HG03196 (cell line): ENCODE measurements at regions not wholly inside any gene's neighbourhood (a gene's known extent, or its start where the extent isn't known, plus 50 kb on each side); places are given as distances from the start of the nearest gene placed in this dataset.
A peak's percentile ranks its signal among the peaks of the same experiment; 100 is the strongest.

Source experiments
- ATAC-seq: cut with Tn5 transposase; IDR thresholded peaks from one replicate; pipeline ENCODE4 v1.9.1; 2021; ENCODE audit not compliant: unreplicated experiment

DNA sequence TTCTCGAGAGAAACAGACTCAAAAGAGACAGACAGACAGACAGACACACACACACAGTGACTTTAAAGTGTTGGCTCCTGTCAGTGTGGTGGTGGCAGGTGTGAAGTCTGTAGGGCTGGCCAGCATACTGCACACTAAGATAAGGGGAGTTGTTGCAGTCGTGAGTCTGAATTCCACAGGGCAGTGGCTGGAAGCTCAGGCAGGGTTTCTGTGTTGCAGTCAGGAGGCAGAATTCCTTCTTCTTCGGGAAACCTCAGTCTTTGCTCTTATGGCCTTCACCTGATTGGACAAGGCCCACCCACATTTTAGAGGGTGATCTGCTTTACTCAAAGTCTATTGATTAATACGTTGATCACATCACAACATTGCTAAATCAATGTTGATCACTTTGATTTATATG, 478.4 kb upstream of the HS6ST1 start:
- no peak for ATAC-seq

DNA sequence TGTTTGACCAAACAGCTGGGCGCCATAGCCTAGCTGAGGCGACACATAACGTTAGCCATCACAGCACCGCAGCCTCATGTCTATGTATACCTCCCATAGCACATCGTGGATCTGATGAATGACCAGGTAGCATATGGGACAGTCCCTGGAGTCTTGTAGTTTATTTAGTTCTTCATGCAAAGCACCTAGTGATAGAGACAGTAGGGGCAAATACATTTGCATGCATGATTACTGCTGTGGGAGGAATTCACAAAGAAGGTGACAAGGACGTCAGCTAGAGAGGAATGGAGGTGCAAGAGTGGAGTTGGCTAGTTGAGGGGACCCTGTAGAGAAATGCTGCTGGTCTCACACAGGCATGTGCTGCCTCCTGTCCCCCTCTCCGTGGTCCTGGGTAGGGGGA, 478.9 kb upstream of the HS6ST1 start:
- no peak for ATAC-seq

DNA sequence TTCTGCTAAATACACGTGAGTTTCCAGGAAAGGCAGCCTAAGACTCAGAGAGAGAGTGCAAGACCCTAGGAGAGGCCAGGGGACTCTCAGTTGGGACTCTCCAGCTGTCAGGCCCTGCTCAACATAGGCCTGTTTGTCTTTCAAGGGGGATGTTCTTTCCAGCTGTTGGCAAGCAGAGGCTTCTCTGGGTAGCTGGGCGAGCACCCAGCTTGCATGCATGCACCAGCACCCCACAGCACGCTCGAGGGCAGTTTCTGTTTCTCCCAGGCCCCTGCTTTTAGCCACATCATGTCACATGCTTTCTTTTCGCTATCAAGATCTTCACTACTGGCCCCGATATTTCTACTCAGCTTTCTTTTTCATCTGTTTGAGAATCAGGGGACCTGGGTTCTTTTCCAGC, 479.3 kb upstream of the HS6ST1 start:
- peak; percentile 39 for ATAC-seq

DNA sequence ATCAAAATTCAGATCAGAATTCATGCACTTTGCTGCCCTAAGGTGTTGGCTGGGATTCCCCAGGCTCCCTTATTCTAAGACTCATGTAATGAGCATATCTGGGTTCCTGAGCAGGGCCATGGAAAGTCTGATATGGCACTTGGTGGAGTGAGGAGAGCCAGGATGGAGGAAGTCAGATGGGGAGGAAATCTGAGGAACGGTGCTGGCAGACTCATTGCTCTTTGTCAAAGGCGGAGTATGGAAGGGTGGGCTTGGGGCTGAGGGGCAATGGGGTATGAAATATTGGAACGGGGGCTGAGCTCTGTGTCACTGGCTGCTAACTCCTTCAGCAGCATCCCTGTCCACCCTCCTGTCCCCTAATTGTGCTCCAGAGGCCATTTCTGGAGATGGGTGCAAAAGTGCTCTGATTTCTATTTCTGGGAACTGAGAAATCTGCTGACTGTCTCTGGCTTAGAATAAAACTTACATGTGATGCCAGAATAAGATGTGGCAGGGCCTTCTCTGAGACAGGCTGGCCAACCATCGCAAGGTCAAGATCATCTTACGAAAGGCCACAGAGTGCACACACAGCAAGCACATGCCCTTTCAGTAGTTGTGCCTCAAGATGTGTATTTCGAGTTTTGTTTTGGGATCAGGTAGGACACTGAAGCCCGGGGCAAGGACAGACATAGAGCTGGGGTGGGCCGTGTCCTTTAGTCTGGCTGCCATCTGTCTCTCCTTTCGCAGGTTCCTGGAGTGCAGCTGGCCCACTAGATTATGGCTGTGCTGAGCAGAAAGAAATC, 480.0 kb upstream of the HS6ST1 start:
- ATAC-seq: no peak

DNA sequence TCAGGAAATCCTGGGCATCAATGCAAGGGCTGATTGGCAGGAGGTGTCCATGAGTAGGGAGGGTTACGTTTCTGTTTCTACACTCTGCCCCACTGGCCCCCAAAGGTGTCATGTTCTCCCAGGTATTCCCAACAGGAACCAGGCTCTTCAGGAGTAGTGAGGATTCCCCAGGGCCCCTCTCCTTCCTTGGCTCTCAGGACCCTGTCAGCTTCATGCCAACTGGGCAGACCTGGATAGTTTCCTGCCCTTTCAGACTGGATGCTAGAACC, 480.6 kb upstream of the HS6ST1 start:
- no peak for ATAC-seq

DNA sequence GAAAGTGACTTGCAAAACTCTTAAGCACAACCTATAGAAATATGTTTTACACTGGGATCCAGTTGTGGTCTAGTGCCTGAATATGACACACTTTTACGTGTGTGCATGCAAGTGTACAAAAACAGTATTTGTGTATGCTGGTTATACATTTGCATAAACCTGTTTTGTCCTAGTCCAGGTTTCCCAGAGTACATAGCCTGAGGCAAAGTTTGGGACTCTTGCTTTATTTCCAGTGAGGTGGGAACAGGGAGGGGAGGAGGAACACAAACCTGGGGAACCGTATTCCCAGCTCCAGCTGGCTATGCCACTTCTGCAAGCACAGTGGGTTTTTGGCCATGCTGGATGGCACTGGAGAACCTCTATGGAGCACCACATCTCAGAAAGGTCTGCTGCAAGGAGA, 481.1 kb upstream of the HS6ST1 start:
- ATAC-seq: no peak

DNA sequence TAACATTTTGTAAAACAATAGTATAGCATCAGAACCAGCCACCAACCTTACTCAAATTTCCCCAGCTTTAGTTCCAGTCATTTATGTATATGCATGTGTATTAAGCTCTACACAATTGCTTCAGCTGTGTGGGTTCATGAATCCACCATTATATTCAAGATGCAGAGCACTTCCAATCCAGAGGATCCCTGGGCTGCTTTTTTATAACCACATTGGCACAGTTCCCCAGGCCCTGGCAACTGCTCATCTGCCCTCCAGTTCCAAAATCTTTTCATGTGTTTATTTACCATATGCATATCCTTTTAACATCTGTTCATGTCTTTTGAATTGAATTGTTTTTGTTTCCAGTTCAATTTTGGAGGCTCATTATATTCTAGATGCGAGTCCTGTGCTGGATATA, 482.9 kb upstream of the HS6ST1 start:
- no peak for ATAC-seq

DNA sequence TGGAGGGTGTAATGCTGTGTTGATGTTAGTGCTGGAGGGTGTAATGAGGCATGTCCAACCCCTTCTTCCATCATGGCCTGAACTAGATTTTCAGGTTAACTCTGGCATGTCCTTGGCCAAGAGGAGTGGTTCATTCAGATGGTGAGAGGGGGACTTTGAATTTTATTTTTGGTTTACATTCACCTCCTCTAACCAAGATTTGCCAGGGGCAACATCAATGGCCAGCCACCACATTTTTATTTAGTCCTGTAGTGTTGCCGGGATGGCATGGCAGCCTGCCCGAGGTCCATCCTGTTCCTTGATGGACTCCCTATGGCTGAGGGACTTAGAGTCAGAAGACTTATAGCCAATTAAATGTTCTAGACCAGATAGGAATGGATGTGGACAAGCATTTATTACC, 484.6 kb upstream of the HS6ST1 start:
- no peak for ATAC-seq

DNA sequence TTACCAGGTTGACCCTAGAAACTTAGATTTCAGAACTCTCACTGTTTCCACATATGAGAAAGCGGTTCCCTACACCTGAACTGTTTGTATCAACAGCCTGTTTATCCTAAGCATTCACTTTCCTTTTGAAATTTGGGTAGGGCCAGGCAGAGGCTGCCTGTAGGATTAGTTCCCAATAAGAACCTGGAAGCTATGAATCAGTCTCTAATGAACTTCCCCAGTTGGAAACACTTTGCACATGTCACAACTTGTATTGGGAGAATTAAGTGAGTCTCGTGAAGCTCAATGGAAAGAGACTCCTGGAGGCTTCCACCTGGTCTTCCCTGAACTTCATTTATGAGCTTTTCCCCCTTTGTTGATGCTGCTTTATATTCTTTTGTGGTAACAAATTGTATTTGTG, 486.6 kb upstream of the HS6ST1 start:
- ATAC-seq: no peak

DNA sequence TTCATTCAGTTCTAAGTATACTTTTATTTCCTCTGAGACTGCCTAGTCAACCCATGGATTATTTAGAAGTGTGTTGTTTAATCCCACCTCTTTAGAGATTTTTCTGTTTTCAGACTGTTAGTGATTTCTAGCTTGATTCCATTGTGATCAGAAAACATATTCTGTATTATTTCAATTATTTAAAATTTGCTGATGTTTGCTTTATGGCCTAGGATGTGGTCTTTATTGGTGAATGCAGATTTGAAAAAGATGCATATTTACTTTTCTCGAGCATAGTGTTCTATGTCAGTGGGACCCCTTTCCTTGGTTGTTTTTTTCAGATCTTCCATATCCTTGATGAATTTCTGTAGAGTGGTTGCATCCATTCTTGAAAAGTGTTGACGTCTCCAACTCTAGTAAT, 487.2 kb upstream of the HS6ST1 start:
- ATAC-seq: no peak

DNA sequence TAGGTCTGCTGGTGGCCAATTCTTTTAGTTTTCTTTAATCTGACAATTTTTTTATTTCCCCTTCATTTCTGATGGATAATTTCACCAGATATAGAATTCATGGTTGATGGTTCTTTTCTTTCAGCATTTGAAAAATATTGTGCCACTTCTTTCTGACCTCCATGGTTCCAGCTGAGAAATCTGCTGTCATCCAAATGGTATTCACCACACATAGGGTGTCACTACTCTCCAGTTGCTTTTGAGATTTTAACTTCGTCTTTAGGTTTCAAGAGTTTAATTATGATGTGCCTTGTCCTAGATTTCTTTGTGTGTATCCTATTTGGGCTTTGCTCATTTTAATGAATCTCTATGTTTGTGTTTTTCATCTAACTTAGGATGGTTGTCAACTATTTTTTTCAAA, 488.6 kb upstream of the HS6ST1 start:
- no peak for ATAC-seq

DNA sequence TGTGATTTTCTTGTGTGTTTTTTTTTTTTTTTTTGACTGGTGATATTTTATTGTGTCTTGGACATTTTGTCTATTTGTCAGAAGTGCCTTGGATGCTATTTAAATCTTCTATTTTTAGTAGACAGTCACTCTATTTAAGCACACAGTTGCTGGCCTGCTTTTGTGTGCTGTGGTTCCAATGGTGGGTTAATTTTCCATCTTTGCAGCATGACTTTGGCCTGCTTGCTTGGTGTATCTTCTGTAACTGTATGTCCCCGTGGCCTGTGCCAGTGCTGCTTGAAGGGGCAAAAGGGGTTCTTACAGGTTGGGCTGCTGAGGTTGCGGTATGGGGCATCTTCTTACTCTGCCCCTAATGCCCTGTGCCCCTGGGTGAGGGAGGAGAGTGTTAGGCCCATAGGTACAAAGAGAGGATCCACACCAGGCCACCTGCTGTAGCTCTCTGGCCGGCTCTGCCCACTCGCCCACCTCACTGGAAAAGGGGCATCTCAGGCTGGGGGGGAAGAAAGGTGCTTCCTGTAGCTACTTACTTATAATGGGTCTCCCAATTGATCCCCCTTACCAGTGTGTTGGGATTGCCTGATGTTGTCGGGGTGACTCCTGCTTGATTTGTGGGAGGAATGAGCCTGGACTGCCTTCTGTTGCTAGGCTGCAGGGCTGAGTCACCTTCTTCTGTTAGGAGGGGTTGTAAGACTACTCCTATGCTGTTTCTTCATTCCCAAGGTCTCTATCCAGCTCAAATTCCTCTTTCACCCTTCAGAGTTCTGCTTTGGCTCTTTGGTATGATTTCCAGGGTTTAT, 490.0 kb upstream of the HS6ST1 start:
- ATAC-seq: no peak

DNA sequence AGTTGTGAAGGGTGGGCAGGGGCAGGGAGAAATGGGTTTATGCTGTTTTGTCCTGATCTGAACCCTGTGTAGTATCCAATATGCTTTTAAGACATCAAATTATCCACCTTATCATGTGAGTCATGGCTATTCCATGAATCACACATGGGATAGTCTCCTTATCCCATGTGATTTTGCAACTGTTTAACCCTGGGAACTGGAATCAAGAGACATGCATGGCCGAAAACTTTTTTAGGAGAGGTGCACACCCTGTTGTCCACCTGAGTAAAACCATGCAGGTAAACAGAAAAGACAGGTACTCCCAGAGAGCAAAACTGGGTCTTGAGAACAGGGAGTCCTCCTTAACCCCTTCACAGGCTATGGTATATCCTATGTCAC, 490.6 kb upstream of the HS6ST1 start:
- ATAC-seq: no peak

DNA sequence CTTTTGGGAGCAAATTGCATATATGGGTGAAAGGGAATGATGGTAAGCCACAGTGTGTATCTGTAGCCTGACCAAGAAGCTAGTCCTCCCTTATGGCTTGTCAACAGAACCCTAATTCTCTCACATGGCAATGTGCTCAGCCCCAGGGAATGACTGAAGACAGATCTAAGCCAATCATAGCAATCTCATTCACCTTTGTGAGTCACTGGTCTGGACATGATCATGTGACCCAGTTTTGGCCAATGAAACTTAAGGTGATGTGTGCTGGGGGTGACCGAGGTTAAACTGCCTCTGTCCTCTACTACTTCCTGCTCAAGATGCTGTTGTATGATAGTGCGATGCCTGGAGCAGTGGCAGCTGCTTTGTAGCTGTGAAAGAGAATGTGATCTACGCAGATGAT, 491.2 kb upstream of the HS6ST1 start:
- ATAC-seq: no peak

DNA sequence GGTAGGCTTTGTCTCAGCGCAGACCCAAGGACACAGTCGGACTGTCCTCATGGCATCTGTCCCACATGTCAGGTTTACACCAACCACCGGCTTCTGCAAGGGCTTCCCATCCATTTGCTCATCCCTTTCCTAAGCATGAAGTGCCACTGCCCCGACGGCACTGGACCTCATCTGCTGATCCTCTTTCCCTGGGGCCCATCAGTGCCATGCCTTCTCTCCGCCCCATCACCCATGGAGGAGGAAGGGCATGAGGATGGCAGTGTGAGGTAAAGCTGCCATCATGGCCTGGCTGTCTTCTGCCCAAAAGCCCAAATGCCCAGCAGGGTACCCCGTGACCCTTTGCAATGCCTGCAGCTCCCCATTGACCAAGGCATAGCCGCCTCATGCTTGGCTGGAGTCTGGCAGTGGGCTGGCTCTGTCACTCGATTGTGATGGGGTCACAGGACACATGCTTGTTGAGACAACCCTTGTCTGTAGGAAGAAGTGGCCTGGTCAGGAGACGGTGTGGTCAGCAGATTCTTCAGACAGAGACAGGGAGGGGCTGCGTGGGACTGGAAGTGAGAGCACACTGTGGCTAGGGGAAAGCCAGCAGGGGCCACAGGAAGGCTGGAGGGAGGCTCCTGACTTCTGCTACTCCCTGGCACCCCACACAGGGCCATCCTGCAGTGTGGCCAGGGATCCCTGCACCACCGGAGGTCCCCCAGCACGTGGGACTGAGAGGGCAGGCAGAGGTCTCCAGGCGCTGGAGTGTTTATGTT, 493.7 kb upstream of the HS6ST1 start:
- ATAC-seq: no peak

DNA sequence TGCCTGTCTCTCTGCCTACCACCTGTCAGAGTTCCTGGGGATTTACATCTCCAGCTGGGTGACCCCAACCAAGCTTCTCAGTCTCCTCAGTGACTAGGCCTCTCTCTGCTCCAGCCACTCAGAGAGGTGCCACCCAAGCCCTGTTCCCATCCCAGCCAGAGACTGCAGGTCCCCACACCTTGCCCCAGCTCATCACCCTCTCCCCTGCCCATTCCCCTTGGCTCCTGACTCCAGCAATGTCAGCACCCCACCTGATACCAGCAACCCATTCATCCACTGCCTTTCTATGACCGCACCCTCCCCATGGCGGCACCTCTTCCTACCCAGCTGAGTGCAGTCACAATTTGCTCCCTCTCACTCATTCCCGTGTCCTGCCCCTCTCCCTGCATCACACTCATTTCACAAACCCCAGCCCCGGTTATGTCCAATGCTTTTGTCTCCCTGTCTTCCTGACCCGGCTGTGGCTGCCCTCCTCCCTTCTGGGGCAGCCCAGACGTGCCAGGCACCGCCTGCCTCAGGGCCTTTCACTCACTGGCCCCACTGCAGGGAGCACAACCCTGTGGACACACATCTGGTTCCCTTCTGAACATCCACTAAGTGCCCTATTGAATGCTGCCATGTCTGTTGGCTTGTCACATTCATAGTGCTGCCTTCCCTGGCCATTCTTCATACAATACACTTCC, 494.8 kb upstream of the HS6ST1 start:
- ATAC-seq: no peak

DNA sequence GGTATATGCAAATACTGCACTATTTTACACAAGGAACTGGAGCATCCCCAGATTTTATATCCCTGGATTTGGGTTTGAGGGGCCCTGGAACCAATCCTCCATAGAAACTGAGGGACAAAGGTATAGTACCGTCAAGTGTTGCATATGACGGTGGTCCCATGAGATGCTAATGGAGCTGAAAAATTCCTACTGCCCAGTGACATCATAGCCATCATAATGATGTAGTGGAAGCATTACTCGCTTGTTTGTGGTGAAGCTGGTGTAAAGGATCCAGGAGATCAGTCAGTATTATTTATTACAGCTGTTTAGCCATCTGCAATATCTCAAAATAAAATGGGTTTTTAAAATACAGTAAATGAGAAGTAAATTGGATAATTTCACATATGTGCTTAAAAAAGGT, 496.6 kb upstream of the HS6ST1 start:
- no peak for ATAC-seq

DNA sequence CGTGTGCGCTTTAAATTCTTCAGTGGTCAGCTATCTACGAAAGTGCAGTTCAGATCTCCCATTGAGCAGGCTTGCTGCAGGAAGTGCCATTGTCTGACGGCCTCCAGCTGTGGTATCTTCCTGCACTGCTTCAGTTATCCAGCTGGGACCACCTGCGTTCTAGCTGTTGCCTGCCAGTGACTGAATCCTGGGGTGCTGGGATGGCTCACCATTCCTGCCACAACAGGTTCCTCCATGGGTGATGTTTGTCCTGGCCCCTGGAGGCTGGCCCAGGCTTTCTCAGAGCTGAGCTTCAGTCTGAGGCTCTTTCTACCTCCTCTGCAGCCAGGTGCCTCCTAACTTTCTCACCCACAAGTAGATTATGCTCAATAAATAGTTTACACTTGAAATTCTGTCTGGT, 498.5 kb upstream of the HS6ST1 start:
- ATAC-seq: no peak

DNA sequence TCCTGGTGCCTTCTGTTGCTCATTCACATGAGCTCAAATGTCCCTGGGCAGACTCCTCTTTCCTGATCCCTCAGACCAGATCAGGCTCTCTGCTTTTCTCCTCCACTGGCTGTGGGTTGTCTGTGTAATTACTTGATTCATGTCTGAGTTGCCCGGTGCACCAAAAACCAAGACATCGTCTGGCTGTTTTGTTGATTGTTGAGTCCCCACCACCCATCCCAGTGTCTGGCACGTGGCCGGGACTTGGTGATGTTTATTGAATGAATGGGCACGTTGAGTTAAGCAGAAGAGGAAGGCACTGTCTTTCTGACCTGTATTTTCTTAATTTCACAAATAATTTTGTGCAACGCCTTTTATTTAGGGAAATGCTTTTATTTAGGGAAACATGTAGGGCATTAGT, 499.1 kb upstream of the HS6ST1 start:
- no peak for ATAC-seq

DNA sequence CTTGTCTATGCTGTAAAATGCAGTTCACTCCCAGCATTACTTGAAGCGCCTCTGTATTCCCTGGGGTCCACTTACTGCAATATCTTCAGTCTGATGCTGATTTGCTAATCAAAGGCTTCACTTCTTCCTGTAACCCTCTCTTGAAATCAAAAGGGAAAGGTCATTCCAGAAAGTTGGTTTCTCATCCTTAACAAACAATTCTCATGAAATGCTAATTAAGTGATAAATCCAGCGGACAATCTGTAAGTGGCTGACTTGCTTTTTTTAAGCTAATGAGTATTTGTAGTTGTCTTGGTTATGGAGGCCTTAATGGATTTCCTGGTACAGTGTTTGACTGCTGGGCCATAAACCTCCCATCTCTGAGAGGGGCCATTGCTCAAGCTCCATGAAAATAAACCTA, 499.6 kb upstream of the HS6ST1 start:
- ATAC-seq: no peak

DNA sequence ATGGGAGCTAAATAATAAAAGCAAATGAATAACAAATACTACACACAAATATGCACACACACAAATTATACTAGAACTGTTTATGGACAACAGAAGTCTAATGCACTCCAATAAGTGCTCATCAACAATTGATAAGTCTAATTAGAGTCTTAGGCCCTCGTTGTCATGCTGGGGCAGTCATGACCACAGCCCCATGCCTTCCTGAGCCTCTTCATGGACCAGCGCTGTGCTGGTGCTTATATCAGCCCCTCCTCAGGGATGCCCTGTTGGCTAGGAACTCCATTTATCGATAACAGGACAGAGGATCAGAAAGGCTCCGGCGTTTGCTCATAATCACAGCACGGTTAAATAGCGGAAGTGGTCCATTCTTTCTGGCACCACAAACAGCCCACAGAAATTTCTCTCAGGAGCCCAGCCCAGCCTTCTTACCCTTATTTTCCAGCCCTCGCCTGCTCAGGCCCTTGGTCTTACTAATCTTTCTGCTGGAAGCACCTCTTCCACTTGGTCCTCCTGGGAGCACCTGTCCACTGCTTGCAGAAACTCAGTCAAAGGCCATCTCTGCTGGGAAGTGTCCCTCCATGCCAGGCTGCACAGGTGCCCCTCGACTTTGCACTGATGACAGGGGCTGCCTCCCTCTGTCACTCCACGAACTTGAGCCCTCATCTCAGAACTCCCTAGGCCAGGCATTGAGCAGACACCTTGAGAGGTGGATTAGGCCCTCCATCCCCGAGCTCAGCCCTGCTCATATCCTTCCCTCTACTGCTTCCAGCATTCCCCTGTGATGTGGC, 500.2 kb upstream of the HS6ST1 start:
- no peak for ATAC-seq
